Nephron progenitor cell (in vitro differentiated cells): ENCODE measurements at regions not wholly inside any gene's neighbourhood (a gene's known extent, or its start where the extent isn't known, plus 50 kb on each side); places are given as distances from the start of the nearest gene placed in this dataset.

ENCODE experiments used
- DNase-seq: peaks from one replicate; pipeline ENCODE4 v3.0.0; 2021
- H3K27ac Mint-ChIP-seq: 2 replicates; pipeline ENCODE4 v1.8.0; 2021; ENCODE audit warnings: mild to moderate bottlenecking, moderate library complexity, mixed read lengths
- H3K27me3 Mint-ChIP-seq: 2 replicates; pipeline ENCODE4 v1.8.0; 2021; ENCODE audit warnings: mild to moderate bottlenecking, low read depth, mixed read lengths; ENCODE audit not compliant: poor library complexity
- H3K36me3 Mint-ChIP-seq: 2 replicates; pipeline ENCODE4 v1.8.0; 2021; ENCODE audit warnings: low read depth, mixed read lengths
- H3K4me1 Mint-ChIP-seq: 2 replicates; pipeline ENCODE4 v1.8.0; 2021; ENCODE audit warnings: mixed read lengths
- H3K4me3 Mint-ChIP-seq: 2 replicates; pipeline ENCODE4 v1.8.0; 2021; ENCODE audit warnings: mild to moderate bottlenecking, moderate library complexity, mixed read lengths
- H3K9me3 Mint-ChIP-seq: 2 replicates; pipeline ENCODE4 v1.8.0; 2021; ENCODE audit warnings: mild to moderate bottlenecking, moderate library complexity, mixed read lengths
- CTCF ChIP-seq: fragments of 200-600 bp; sonication (generic); IDR thresholded peaks from 2 replicates; pipeline ENCODE4 v1.5.0; 2021; ENCODE audit warnings: antibody characterized with exemption

- H3K4me3 Mint-ChIP-seq, result no peak overlapping the region
- H3K4me1 Mint-ChIP-seq, result no peaks in the 10 kb centered on the region
- peaks cover 33% of the 10 kb centered on the region for H3K9me3 Mint-ChIP-seq
- H3K36me3 Mint-ChIP-seq, result peaks cover 17% of the 10 kb centered on the region
- no peak for DNase-seq
- H3K27me3 Mint-ChIP-seq, result peaks cover 7% of the 10 kb centered on the region
- no peak for TF ChIP-seq CTCF
- H3K27ac Mint-ChIP-seq, result no peak overlapping the region
Observed at GRCh38 chr6:105775095-105775494, 311.0 kb upstream of the PRDM1 start.

GRCh38 chr6:105774247-105774646 lies 311.9 kb upstream of the PRDM1 start:
- DNase-seq, result no peak
- no peak overlapping the region for H3K27ac Mint-ChIP-seq
- TF ChIP-seq CTCF, result no peak

DNA sequence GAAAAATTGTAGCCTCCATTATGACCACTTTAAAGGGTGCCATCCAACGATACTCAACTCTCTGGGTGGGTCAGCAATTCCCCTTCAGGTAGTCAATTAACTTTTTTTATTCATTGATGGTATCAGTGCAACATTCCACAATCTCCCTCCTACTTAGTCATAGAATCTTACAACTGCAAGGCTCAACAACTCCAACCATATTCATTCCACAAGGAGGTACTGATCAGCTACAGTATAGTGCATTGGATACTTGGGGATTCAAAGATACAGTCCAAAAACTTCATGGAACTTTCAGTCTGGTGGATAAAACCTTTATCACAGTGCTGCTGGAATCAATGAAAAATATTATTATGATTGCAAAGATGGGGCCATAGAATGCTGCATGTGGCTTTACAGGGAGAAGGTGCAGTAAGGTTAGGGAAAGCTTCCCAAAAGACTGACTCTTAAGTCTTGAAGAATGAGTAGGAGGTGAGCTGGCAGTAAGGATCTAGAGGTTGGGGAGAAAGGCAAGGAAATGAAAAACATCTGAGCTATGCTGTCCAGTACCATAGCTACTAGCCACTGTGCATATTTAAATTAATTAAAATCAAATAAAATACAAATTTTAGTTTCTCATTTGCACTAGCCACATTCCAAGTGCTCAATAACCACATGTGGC lies 314.7 kb upstream of the PRDM1 start:
- Mint-ChIP-seq H3K27ac (no peak overlapping the region), H3K4me3 (no peak overlapping the region), H3K27me3 (no peaks in the 10 kb centered on the region), H3K9me3 (peaks cover 20% of the 10 kb centered on the region), H3K36me3 (peaks cover 9% of the 10 kb centered on the region), H3K4me1 (no peaks in the 10 kb centered on the region)
- DNase-seq, result no peak
- TF ChIP-seq CTCF, result no peak

More at GRCh38 chr6:105774247-105774646, 311.9 kb upstream of the PRDM1 start:
- Mint-ChIP-seq H3K36me3 (peaks cover 17% of the 10 kb centered on the region), H3K4me3 (no peak overlapping the region), H3K27me3 (peaks cover 7% of the 10 kb centered on the region), H3K4me1 (no peaks in the 10 kb centered on the region), H3K9me3 (peaks cover 33% of the 10 kb centered on the region)

DNA sequence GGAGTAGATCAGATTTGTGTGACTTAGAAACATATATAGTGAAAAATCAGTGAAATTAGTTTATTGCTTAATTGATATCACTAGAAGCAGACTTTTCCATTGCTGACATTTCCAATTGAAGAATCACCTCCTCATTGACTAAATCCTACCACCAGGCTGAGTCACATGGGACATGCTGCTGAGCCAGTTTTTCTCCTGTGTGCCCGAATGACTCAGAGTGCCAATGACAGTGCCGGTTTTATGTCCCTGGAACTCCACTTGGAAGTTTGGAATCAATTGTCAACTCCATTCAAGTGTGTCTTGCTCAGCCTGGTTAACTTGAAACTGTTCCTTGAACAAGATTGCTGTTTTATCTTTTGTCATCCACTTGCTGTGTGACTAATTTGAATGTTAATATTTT lies 316.1 kb upstream of the PRDM1 start:
- Mint-ChIP-seq H3K27me3 (no peaks in the 10 kb centered on the region), H3K4me1 (no peaks in the 10 kb centered on the region), H3K9me3 (peaks cover 9% of the 10 kb centered on the region), H3K36me3 (peaks cover 3% of the 10 kb centered on the region), H3K27ac (no peak overlapping the region), H3K4me3 (no peak overlapping the region)
- no peak for DNase-seq
- no peak for TF ChIP-seq CTCF

DNA sequence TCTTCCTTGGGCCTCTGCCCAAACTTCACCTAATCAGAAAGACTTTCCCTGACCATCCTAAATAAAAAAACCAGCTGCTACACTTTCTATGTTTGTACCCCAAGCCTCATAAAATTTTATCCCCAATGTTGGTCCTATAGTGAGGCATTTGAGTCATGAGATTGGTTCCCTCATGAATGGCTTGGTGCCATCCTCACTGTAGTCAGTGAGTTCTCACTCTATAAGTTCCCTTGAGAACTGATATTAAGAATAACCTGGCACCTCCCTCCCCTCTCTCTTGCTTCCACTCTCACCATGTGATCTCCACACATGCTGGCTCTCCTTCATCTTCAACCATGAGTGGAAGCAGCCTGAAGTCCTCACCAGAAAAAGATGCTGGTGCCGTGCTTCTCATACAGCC lies 316.9 kb upstream of the PRDM1 start:
- no peak overlapping the region for H3K4me3 Mint-ChIP-seq
- H3K27ac Mint-ChIP-seq, result no peak overlapping the region
- H3K27me3 Mint-ChIP-seq, result no peaks in the 10 kb centered on the region
- H3K4me1 Mint-ChIP-seq, result no peaks in the 10 kb centered on the region
- H3K36me3 Mint-ChIP-seq, result no peaks in the 10 kb centered on the region
- TF ChIP-seq CTCF, result no peak
- no peak for DNase-seq
- H3K9me3 Mint-ChIP-seq, result peaks cover under 1% of the 10 kb centered on the region

GRCh38 chr6:105767541-105767940 lies 318.6 kb upstream of the PRDM1 start:
- no peaks in the 10 kb centered on the region for H3K9me3 Mint-ChIP-seq
- TF ChIP-seq CTCF, result no peak
- H3K36me3 Mint-ChIP-seq, result no peaks in the 10 kb centered on the region
- peaks cover 5% of the 10 kb centered on the region for H3K4me1 Mint-ChIP-seq
- DNase-seq, result no peak
- no peak overlapping the region for H3K27ac Mint-ChIP-seq
- no peak overlapping the region for H3K4me3 Mint-ChIP-seq
- H3K27me3 Mint-ChIP-seq, result no peaks in the 10 kb centered on the region
